ENCODE measurements at regions not wholly inside any gene's neighbourhood (a gene's known extent, or its start where the extent isn't known, plus 50 kb on each side); places are given as distances from the start of the nearest gene placed in this dataset.

DNA sequence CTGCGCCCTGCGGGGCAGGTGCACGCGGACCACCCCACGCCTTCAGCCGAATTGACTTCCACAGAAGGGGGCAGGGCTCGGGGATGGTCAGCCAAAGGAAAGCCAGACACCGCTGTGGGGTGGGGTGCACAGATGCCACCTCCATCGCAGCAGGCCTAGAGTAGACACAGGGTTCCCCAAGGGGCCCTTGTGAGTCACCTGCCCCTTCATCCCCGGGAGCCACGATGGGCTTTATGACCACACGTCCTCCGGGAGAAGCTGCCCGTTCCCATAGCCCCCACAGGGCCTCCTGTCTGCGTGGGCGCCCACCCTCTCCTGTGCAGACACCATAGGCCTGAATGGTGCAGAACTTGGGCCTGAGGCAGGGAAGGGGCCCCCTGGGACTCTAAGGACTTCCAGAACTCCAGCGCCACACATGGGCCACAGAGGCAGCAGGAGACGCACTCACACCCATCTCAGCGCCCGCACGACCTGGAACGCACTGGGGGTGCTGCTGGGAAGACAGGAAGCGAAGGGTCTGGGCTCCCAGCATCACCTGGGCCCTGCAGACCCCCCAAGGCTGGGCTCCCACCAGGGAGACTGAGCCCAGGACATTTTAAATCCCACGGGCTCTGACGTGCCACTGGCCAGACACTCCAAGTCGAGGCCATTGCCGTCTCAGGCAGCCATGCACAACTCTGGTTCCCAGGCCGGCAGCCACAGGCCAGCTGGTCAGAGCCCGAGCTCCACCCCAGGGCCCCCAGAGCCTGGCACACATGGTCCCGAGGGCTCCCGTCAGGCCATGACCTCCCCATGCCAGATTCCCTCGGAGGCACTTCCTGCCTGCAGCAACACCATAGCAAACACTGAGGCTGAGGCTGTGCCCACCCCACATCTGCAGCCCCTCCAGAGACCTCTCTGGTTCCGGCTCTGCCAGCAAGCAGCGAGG is 134.2 kb downstream of the DLL1 start:
- peaks cover 8% of the 10 kb centered on the region for H3K4me1 Mint-ChIP-seq (ENCODE audit: low read depth)

DNA sequence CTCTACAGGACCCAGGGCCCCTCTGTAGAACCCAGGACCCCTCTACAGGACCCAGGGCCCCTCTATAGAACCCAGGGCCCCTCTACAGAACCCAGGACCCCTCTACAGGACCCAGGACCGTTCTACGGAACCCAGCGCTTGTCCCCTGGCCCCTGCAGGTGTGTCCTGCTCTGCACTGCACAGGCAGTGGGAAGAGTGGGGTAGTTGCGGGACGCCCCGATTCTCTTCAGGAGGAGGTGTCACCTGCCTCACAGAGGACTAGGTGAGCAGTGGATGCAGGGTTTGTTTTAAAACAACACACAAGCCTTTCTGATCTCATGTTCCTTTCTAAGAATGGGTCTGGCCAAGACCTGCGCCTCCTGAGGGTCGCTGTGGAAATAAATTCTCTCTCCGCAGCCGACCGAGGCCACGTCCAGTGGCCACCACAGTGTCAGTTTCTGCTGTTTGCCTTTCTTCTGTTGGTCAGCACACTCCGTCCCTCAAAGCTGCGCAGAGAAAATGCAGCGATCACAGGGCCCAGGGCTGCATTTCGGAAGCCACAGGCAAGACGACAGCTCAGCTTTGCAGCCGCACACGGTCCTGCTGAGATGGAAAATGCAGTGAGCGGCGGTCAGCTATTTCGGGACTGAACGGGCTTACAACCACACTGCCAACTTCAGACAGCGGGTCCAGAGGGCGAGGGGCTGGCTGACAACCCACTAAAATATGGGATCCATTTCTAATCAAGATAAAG is 135.2 kb downstream of the DLL1 start:
- Mint-ChIP-seq H3K4me3 (no peak overlapping the region), H3K27me3 (peaks cover 10% of the 10 kb centered on the region), H3K36me3 (ENCODE audit: low read depth) (no peaks in the 10 kb centered on the region), H3K27ac (no peak overlapping the region), H3K4me1 (ENCODE audit: low read depth) (peaks cover 14% of the 10 kb centered on the region), H3K9me3 (no peaks in the 10 kb centered on the region)

More for the DNA sequence above, 134.2 kb downstream of the DLL1 start:
- H3K27me3 Mint-ChIP-seq: peaks cover under 1% of the 10 kb centered on the region
- no peaks in the 10 kb centered on the region for H3K9me3 Mint-ChIP-seq
- no peaks in the 10 kb centered on the region for H3K36me3 Mint-ChIP-seq (ENCODE audit: low read depth)
- H3K27ac Mint-ChIP-seq: no peak overlapping the region
- H3K4me3 Mint-ChIP-seq: no peak overlapping the region

DNA sequence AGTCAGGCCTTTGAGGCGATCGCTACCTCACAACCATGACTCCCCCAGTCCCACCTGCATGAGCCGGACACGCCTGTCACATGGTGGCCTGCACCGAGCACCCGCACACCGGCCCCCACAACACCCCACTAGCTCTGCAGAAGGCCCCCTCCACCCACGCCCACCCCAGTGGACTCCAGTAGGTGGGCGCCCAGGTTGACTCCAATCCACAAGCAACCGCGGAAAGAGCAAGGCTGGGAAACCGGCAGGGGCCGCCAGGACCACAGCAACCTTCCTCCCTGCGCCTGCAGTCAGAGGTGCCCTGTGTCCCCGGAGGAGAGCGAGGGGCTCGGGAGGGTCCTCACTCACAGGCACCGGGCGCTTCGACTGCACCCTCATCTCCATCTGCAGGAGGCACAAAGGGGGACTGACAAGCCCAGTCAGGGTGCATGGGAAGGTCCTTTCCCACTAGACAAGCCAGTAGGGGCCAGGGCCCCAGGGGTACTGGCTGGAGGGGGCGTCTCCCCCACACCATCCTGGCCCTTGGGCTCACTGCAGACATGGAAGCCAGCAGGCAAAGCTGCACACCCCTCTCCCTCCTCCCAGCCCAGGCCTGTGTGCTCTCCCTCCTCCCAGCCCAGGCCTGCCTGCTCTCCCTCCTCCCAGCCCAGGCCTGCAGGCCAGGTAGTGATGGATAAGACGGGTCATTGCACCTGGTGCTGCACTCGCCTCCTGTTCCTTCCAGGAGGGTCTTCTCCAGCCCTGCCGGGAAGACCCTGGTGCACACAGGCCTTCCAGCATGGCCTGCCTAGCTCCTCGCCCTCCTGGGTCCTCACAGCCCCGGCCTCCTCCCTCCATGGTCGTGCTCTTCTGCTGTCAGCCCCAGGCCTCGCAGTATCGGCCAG is 137.2 kb downstream of the DLL1 start:
- Mint-ChIP-seq H3K27ac (no peak overlapping the region), H3K36me3 (ENCODE audit: low read depth) (no peaks in the 10 kb centered on the region), H3K27me3 (peaks cover 10% of the 10 kb centered on the region), H3K4me3 (no peak overlapping the region), H3K4me1 (ENCODE audit: low read depth) (peaks cover 26% of the 10 kb centered on the region), H3K9me3 (no peaks in the 10 kb centered on the region)

DNA sequence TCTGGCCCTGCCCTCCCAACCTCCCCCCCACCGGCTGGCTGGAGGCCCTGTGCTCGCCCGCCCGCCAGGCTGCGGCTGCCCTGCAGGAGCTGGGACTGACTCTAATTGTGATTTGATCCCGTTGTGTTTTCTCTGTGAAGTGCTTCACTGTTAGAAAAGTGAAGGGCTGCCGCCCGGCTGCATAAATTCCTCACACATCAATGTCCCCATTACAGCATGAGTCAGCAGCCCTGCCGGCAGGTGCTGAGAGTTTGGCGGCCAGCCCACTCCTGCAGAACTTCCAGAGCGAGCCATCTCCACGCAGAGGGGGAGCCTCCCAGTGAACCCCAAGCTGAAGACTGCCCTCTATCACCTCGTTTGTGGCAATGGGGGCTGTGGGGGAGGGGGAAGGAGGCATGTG is 137.9 kb downstream of the DLL1 start:
- Mint-ChIP-seq H3K27ac (no peak overlapping the region), H3K27me3 (peaks cover 10% of the 10 kb centered on the region), H3K4me1 (ENCODE audit: low read depth) (peaks cover 33% of the 10 kb centered on the region), H3K9me3 (no peaks in the 10 kb centered on the region), H3K36me3 (ENCODE audit: low read depth) (no peaks in the 10 kb centered on the region), H3K4me3 (no peak overlapping the region)

DNA sequence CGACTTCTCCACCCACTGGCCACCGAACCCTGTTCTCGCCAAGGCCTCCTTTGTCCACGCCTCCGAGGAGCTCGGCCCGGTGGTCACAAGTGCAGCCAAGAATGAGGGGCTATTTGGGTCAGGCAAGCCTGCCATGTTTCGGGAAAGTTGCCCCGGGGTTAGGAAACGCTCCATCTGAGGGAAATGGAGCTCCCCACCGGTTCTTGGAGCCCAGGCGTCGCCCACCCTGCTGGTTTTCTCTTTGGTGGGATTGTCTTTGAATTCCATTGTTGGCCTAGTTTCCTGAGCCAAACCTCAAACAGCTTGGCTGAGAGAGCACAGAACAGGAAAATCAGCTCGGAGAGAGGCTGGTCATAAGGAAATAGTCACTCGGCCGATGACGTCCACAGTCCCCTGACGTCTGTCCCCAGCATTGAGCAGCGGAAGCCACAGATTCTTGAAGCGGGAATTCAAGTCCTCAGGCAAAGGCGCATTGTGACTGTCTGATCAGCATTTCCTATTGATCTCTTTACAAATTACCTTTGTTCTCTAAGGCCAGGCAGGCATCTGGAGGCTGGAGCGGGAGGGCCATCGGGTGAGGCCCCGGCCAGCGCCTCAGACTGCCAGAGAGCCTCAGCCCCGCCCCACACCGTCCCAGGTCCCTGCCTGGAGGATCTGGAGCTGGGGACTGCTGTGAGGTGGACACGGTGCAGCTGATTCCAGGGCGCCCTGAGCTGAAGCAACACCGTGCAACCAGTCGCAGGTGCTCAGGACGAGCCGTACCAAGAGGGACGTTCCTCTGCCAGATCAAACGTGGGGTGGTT is 138.6 kb downstream of the DLL1 start:
- H3K36me3 Mint-ChIP-seq (ENCODE audit: low read depth): no peaks in the 10 kb centered on the region
- peaks cover 40% of the 10 kb centered on the region for H3K4me1 Mint-ChIP-seq (ENCODE audit: low read depth)

DNA sequence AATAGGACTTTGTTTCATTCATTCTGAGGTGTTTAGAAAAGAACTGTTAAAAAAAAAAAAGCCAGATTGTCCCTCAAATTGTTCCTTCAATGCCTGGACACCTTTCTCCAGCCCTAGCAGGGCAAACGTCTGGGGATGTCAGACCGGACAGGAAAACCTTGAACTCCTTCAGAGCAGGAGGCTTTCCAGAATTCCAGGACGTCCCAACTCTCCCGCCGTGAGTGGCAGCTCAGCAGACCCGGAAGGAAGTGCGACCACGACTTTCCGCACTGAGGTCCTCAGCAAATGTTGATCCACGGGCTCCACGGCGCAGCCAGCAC is 139.1 kb downstream of the DLL1 start:
- peaks cover 10% of the 10 kb centered on the region for H3K27me3 Mint-ChIP-seq
- H3K27ac Mint-ChIP-seq: no peak overlapping the region

More for the DNA sequence above, 138.6 kb downstream of the DLL1 start:
- Mint-ChIP-seq H3K4me3 (no peak overlapping the region), H3K27me3 (peaks cover 10% of the 10 kb centered on the region), H3K27ac (no peak overlapping the region), H3K9me3 (no peaks in the 10 kb centered on the region)

DNA sequence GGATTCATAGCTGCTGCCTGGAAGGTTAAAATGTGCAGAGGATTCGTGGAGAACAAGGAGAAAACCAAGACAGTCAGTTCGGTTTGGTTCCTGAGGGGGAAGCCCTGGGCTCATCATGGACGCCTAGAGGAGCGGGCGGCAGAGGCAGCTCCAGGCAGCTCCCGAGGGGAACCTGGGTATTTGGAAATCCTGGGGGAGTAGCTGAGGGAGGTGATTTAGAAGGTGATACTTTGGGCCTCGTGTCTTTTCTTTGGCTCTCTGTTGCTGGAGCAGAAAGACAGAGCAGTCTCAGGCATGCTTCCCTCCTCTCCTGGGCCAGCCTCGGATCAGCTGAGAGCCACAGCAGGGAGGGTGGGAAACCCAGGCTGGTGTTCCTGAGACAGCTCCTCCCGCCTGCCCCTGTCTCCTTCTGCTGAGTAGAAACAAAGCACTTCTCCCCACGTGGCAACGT is 139.5 kb downstream of the DLL1 start:
- Mint-ChIP-seq H3K4me1 (ENCODE audit: low read depth) (peaks cover 50% of the 10 kb centered on the region), H3K27ac (no peak overlapping the region), H3K4me3 (no peak overlapping the region), H3K27me3 (peaks cover 10% of the 10 kb centered on the region), H3K9me3 (no peaks in the 10 kb centered on the region), H3K36me3 (ENCODE audit: low read depth) (no peaks in the 10 kb centered on the region)

More for the DNA sequence above, 139.1 kb downstream of the DLL1 start:
- Mint-ChIP-seq H3K4me1 (ENCODE audit: low read depth) (peaks cover 46% of the 10 kb centered on the region), H3K36me3 (ENCODE audit: low read depth) (no peaks in the 10 kb centered on the region), H3K9me3 (no peaks in the 10 kb centered on the region), H3K4me3 (no peak overlapping the region)

DNA sequence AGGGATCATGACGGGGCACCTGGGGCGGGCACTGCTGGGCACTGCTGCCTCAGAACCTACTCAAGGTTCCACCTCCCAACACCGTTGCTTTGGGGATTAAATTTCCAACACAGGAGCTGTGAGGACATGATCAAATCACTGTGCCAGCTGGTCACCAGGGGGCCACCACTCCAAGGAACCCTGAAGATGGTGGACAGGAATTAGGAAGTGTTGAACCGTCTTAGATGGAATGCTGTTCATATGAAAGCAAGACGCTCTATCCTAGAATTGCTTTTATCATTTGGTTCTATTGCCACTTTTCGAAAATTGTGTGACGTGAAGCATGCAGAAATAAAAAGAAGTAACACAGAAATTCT is 140.3 kb downstream of the DLL1 start:
- H3K27me3 Mint-ChIP-seq: peaks cover 10% of the 10 kb centered on the region
- H3K36me3 Mint-ChIP-seq (ENCODE audit: low read depth): peaks cover 4% of the 10 kb centered on the region
- H3K4me3 Mint-ChIP-seq: no peak overlapping the region
- H3K27ac Mint-ChIP-seq: no peak overlapping the region
- H3K4me1 Mint-ChIP-seq (ENCODE audit: low read depth): peaks cover 54% of the 10 kb centered on the region
- peaks cover 3% of the 10 kb centered on the region for H3K9me3 Mint-ChIP-seq

DNA sequence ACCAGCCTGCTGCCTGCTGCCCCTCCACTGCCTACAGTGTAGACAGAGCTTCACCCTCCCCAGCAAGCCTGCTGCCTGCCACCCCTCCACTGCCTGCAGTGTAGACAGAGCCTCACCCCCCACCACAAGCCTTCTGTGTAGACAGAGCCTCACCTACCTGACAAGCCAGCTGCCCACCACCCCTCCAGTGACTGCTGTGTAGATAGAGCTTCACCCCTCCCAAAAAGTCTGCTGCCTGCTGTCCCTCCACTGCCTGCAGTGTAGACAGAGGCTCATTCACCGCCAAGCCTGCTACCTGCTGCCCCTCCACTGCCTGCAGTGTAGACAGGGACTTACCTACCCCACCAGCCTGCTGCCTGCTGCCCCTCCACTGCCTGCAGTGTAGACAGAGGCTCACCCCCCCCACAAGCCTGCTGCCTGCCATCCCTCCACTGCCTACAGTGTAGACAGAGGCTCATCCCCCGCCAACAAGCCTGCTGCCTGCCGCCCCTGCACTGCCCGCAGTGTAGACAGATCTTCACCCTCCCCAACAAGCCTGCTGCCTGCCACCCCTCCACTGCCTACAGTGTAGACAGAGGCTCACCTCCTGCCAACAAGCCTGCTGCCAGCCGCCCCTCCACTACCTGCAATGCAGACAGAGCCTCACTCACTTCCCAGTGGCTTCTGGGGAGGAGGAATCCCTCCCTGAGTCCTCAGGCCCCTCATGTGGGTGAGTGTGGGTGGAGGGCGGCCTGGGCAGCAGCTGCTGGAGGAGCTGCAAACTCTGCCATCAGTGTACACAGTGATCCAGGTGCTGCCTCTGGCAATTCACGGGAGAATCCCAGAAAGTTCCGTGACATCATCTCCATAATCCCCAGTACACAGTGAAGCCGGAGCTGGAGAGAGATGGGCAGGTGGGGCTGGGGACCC is 140.9 kb downstream of the DLL1 start:
- Mint-ChIP-seq H3K36me3 (ENCODE audit: low read depth) (peaks cover 5% of the 10 kb centered on the region), H3K27me3 (peaks cover 10% of the 10 kb centered on the region), H3K27ac (no peak overlapping the region), H3K9me3 (peaks cover 9% of the 10 kb centered on the region), H3K4me3 (no peak overlapping the region), H3K4me1 (ENCODE audit: low read depth) (peaks cover 61% of the 10 kb centered on the region)

DNA sequence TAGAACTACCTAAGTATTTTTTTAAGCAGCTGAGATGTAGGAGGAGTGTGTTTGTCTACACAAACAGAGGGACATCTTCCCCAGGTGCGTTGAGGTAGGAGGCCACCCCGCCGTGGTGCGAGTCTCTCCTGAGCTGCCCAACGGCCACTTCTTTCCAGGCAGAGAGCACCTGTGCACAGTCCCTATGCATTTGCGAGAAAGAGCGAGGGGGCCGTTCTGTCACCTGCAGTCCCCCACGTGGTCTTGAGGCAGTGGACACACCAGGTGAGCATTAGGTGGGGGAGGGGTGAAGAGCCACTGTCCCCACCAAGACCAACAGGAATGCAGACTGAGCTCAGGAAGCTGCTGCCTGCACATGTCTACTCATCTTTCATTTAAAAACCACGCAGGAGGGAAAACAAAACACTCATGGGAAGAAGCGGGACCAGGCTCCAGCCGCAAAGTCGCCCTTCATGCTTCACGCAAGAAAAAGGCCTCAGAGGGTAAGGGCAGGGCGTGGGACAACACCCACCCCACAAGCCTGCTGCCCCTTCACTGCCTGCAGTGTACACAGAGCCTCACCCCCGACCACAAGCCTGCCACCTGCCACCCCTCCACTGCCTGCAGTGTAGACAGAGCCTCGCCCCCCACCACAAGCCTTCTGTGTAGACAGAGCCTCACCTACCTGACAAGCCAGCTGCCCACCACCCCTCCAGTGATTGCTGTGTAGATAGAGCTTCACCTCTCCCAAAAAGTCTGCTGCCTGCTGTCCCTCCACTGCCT is 142.0 kb downstream of the DLL1 start:
- H3K9me3 Mint-ChIP-seq: peaks cover 15% of the 10 kb centered on the region
- H3K36me3 Mint-ChIP-seq (ENCODE audit: low read depth): peaks cover 5% of the 10 kb centered on the region
- H3K27ac Mint-ChIP-seq: peak overlapping the region; percentile 92
- peaks cover 10% of the 10 kb centered on the region for H3K27me3 Mint-ChIP-seq
- peaks cover 67% of the 10 kb centered on the region for H3K4me1 Mint-ChIP-seq (ENCODE audit: low read depth)
- peak overlapping the region; percentile 72 for H3K4me3 Mint-ChIP-seq

DNA sequence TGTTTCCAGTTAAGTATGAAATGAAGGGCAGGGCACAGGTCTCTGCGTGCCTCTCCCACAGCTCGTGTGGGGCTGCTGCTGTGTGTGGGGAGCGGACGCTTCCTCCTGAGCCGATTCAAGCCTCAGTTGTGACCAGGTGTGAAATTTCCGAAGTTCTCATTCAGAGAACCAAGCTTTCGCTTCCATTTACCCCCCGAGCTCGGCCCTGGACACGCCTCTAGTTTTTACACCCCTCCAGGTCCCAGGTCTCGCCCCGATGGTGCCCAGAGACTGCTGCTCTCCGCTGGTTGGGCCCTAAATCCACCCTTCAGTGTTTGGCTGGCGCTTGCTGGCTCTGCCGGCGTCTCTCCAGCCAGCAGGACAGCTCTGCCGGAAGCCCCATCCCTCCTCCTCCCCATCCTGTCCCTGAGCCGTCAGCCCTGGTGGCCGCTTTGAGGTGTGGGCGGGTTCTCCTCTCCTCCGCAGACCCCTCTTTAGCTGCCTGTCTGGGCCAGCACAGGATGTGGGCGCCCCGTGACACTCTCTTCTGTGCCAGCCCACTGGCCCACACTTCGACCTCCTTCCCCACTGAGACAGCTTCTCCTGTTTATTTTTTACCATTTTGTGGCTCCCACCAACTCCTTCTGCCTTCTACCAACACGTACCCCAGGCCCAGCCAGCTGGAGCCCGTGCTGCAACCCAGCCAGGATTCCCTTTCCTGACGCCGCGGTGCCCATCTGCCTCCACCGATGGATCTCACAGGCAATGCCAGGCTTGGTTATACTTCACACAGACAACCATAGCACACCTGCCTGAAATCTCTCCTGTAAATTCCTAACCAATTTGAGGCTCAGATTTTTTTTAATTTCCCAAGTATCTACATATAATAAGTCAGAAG is 142.8 kb downstream of the DLL1 start:
- Mint-ChIP-seq H3K27ac (peak overlapping the region; percentile 92), H3K36me3 (ENCODE audit: low read depth) (peaks cover 5% of the 10 kb centered on the region), H3K4me3 (peak overlapping the region; percentile 72), H3K4me1 (ENCODE audit: low read depth) (peaks cover 67% of the 10 kb centered on the region), H3K9me3 (peaks cover 15% of the 10 kb centered on the region), H3K27me3 (peaks cover 10% of the 10 kb centered on the region)
